NT2/D1 (cell line): ENCODE measurements at regions not wholly inside any gene's neighbourhood (a gene's known extent, or its start where the extent isn't known, plus 50 kb on each side); places are given as distances from the start of the nearest gene placed in this dataset.

Source experiments
- DNase-seq: peaks from one replicate; pipeline ENCODE4 v3.0.0-alpha.2; 2011; ENCODE audit warnings: low read depth, low spot score
- H3K27me3 ChIP-seq: 2 replicates; pipeline ENCODE4 v1.6.0; 2011; ENCODE audit warnings: mild to moderate bottlenecking; ENCODE audit not compliant: insufficient read length, insufficient read depth
- H3K36me3 ChIP-seq: 2 replicates; pipeline ENCODE4 v1.6.1; 2011; ENCODE audit warnings: mild to moderate bottlenecking, low read length, mixed read lengths; ENCODE audit not compliant: insufficient read depth, insufficient read length
- H3K4me1 ChIP-seq: 2 replicates; pipeline ENCODE4 v1.5.1; 2011; ENCODE audit not compliant: insufficient read depth, insufficient read length
- H3K4me3 ChIP-seq: 2 replicates; pipeline ENCODE4 v1.5.1; 2011; ENCODE audit warnings: low read depth; ENCODE audit not compliant: insufficient read length
- H3K9ac ChIP-seq: 2 replicates; pipeline ENCODE4 v1.6.0; 2011; ENCODE audit warnings: low read depth; ENCODE audit not compliant: insufficient read length
- H3K9me3 ChIP-seq: 2 replicates; pipeline ENCODE4 v1.5.1; 2011; ENCODE audit warnings: mild to moderate bottlenecking, low read length; ENCODE audit not compliant: insufficient read depth
- SUZ12 ChIP-seq: IDR thresholded peaks from 2 replicates; pipeline ENCODE4 v1.6.1; 2011; ENCODE audit not compliant: insufficient read length, insufficient read depth; ENCODE audit errors: extremely low read depth
- YY1 ChIP-seq: IDR thresholded peaks from 2 replicates; pipeline ENCODE4 v1.6.1; 2011; ENCODE audit not compliant: insufficient read length, insufficient read depth
- ZNF274 ChIP-seq: IDR thresholded peaks from 2 replicates; pipeline ENCODE4 v1.6.1; 2011; ENCODE audit warnings: mild to moderate bottlenecking, low read depth, low read length

- DNase-seq: no peak
- no peaks in the 10 kb centered on the region for H3K36me3 ChIP-seq
- no peak overlapping the region for H3K4me3 ChIP-seq
- H3K4me1 ChIP-seq: no peaks in the 10 kb centered on the region
- no peak for TF ChIP-seq YY1
- TF ChIP-seq ZNF274: no peak
- TF ChIP-seq SUZ12: no peak
- no peaks in the 10 kb centered on the region for H3K27me3 ChIP-seq
- no peaks in the 10 kb centered on the region for H3K9me3 ChIP-seq
- no peak overlapping the region for H3K9ac ChIP-seq
These were observed 80.1 kb upstream of the KCNK2 start for GRCh38 chr1:215002471-215002870.

GRCh38 chr1:215003686-215004085 is 78.9 kb upstream of the KCNK2 start:
- Histone ChIP-seq H3K36me3 (no peaks in the 10 kb centered on the region), H3K9ac (no peak overlapping the region), H3K4me3 (no peak overlapping the region), H3K9me3 (no peaks in the 10 kb centered on the region), H3K4me1 (no peaks in the 10 kb centered on the region), H3K27me3 (no peaks in the 10 kb centered on the region)
- TF ChIP-seq YY1 (no peak), SUZ12 (no peak), ZNF274 (no peak)
- no peak for DNase-seq

- TF ChIP-seq ZNF274: no peak
- TF ChIP-seq SUZ12: no peak
- no peak for TF ChIP-seq YY1
- H3K4me3 ChIP-seq: no peak overlapping the region
- H3K27me3 ChIP-seq: no peaks in the 10 kb centered on the region
- H3K36me3 ChIP-seq: no peaks in the 10 kb centered on the region
- no peaks in the 10 kb centered on the region for H3K9me3 ChIP-seq
- no peak for DNase-seq
- no peaks in the 10 kb centered on the region for H3K4me1 ChIP-seq
- H3K9ac ChIP-seq: no peak overlapping the region
These were observed 78.3 kb upstream of the KCNK2 start for GRCh38 chr1:215004121-215004827.

DNA sequence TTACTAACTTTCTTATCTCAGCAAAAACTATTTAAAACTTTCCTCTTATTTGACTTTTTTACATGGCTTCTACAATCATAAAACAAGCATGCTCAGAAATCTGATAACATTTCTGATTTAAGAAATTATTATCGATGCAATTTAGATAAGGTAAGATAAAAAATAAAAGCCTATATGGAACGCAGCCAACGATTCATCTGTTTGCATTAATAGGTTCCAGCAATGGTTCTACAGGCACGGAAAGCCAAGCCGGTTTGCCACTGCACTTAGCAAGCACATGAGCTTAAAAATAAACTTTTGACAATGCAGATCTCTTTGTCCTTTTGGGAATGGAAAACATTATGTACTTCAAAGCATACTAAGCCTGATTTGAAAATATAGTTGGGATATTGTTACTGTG is 77.5 kb upstream of the KCNK2 start:
- Histone ChIP-seq H3K27me3 (no peaks in the 10 kb centered on the region), H3K4me1 (no peaks in the 10 kb centered on the region), H3K4me3 (no peak overlapping the region), H3K9me3 (no peaks in the 10 kb centered on the region), H3K36me3 (no peaks in the 10 kb centered on the region), H3K9ac (no peak overlapping the region)
- DNase-seq: no peak
- TF ChIP-seq YY1 (no peak), ZNF274 (no peak), SUZ12 (no peak)

DNA sequence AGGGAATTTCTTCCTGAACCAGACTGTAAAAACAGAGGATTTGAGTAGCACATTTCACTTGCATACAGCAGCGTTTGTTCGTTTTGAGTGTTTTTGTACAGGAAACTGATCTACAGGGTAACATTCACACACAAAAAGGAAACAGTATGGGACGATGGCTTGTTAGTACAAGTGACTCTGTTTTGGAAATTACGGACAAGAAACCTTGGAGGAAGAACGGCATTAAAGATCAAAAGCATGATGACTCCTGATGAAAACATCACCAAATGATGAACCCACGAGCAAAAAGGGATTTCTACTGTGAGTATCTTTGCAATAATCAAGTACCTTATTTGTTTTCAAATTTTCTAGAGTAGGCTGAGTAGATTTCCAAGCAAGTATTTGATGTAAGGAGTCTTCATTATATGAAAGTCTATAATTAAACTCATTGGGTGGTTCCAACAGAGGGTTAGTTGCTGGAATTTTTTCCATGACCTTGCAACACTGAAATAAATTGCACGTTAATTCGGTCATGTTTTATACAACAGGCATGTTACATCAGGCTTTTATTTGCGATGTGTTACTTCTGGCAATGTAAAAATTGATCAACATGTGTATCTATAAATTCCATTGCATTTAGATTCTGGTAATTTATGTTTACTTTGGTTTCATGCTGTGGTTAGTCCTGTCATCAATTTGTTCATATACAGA is 76.7 kb upstream of the KCNK2 start:
- DNase-seq: no peak
- no peak overlapping the region for H3K9ac ChIP-seq
- H3K36me3 ChIP-seq: no peaks in the 10 kb centered on the region
- no peaks in the 10 kb centered on the region for H3K27me3 ChIP-seq
- H3K9me3 ChIP-seq: no peaks in the 10 kb centered on the region
- TF ChIP-seq ZNF274 (no peak), SUZ12 (no peak), YY1 (no peak)
- no peaks in the 10 kb centered on the region for H3K4me1 ChIP-seq
- no peak overlapping the region for H3K4me3 ChIP-seq

- H3K4me3 ChIP-seq: no peak overlapping the region
- no peak for DNase-seq
- H3K27me3 ChIP-seq: no peaks in the 10 kb centered on the region
- H3K36me3 ChIP-seq: no peaks in the 10 kb centered on the region
- TF ChIP-seq SUZ12: no peak
- TF ChIP-seq ZNF274: no peak
- TF ChIP-seq YY1: no peak
- no peaks in the 10 kb centered on the region for H3K4me1 ChIP-seq
- no peaks in the 10 kb centered on the region for H3K9me3 ChIP-seq
- no peak overlapping the region for H3K9ac ChIP-seq
These were observed 74.7 kb upstream of the KCNK2 start for GRCh38 chr1:215007880-215008279.

- DNase-seq: no peak
These were observed 64.0 kb upstream of the KCNK2 start for GRCh38 chr1:215018555-215018954.

More at GRCh38 chr1:215018555-215018954, 64.0 kb upstream of the KCNK2 start:
- Histone ChIP-seq H3K9me3 (no peaks in the 10 kb centered on the region), H3K9ac (no peak overlapping the region), H3K4me3 (no peak overlapping the region), H3K27me3 (no peaks in the 10 kb centered on the region), H3K4me1 (no peaks in the 10 kb centered on the region), H3K36me3 (no peaks in the 10 kb centered on the region)
- no peak for TF ChIP-seq YY1
- TF ChIP-seq ZNF274: no peak
